ENCODE measurements at regions not wholly inside any gene's neighbourhood (a gene's known extent, or its start where the extent isn't known, plus 50 kb on each side); places are given as distances from the start of the nearest gene placed in this dataset.

- TF ChIP-seq, protein P1, sequence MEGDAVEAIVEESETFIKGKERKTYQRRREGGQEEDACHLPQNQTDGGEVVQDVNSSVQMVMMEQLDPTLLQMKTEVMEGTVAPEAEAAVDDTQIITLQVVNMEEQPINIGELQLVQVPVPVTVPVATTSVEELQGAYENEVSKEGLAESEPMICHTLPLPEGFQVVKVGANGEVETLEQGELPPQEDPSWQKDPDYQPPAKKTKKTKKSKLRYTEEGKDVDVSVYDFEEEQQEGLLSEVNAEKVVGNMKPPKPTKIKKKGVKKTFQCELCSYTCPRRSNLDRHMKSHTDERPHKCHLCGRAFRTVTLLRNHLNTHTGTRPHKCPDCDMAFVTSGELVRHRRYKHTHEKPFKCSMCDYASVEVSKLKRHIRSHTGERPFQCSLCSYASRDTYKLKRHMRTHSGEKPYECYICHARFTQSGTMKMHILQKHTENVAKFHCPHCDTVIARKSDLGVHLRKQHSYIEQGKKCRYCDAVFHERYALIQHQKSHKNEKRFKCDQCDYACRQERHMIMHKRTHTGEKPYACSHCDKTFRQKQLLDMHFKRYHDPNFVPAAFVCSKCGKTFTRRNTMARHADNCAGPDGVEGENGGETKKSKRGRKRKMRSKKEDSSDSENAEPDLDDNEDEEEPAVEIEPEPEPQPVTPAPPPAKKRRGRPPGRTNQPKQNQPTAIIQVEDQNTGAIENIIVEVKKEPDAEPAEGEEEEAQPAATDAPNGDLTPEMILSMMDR (IDR thresholded peaks at IDR 0.05; ENCODE audit: low read depth, low read length): no peak
- peak; percentile 84 for TF ChIP-seq MYC (IDR thresholded peaks at IDR 0.05; ENCODE audit: low read depth, low read length)
- TF ChIP-seq POLR2A (IDR thresholded peaks at IDR 0.05; ENCODE audit: extremely low read depth, insufficient read length): no peak
- peak; percentile 96 for TF ChIP-seq MAX (IDR thresholded peaks at IDR 0.05; ENCODE audit: low read depth, low read length)
Observed at GRCh38 chr7:81887098-81888090, 117.5 kb upstream of the HGF start.

All from NB4 (cell line).